Peyer's patch (tissue), 4 donors: ENCODE measurements at regions not wholly inside any gene's neighbourhood (a gene's known extent, or its start where the extent isn't known, plus 50 kb on each side); places are given as distances from the start of the nearest gene placed in this dataset.

Experiments
- POLR2A ChIP-seq, 2 donors: fragments of 450-650 bp; IDR thresholded peaks; one replicate each; pipeline ENCODE4 v1.5.1; 2017; ENCODE audit warnings: antibody characterized with exemption in 2 of 2, mild to moderate bottlenecking in 2 of 2, moderate library complexity in 2 of 2
- TF ChIP-seq, protein P1 (sequence below), 6 experiments: fragments of 450-650 bp in 4 of 6; fragments of 200-600 bp in 2 of 6; sonication (generic) in 1 of 6; IDR thresholded peaks; one replicate each; pipeline ENCODE4 v1.5.1; 2017 to 2019; ENCODE audit warnings: antibody characterized with exemption in 6 of 6, mild to moderate bottlenecking in 3 of 6, moderate library complexity in 1 of 6

- TF ChIP-seq, protein P1, sequence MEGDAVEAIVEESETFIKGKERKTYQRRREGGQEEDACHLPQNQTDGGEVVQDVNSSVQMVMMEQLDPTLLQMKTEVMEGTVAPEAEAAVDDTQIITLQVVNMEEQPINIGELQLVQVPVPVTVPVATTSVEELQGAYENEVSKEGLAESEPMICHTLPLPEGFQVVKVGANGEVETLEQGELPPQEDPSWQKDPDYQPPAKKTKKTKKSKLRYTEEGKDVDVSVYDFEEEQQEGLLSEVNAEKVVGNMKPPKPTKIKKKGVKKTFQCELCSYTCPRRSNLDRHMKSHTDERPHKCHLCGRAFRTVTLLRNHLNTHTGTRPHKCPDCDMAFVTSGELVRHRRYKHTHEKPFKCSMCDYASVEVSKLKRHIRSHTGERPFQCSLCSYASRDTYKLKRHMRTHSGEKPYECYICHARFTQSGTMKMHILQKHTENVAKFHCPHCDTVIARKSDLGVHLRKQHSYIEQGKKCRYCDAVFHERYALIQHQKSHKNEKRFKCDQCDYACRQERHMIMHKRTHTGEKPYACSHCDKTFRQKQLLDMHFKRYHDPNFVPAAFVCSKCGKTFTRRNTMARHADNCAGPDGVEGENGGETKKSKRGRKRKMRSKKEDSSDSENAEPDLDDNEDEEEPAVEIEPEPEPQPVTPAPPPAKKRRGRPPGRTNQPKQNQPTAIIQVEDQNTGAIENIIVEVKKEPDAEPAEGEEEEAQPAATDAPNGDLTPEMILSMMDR (IDR thresholded peaks at IDR 0.05): no peak
- TF ChIP-seq POLR2A (IDR thresholded peaks at IDR 0.05): no peak
Measured at GRCh38 chr5:101605700-101606099, 690.4 kb downstream of the SLCO4C1 start.
